ENCODE measurements at regions not wholly inside any gene's neighbourhood (a gene's known extent, or its start where the extent isn't known, plus 50 kb on each side); places are given as distances from the start of the nearest gene placed in this dataset.

GRCh38 chr9:114733816-114734215, 51.8 kb upstream of the TEX48 start:
- DNase-seq (ENCODE audit: low read depth), result peak; percentile 95

GRCh38 chr9:114732823-114733222, 50.8 kb upstream of the TEX48 start:
- peak; percentile 79 for DNase-seq (ENCODE audit: low read depth)

Data from M059J (cell line).